Uterus (tissue), 2 donors: ENCODE measurements at regions not wholly inside any gene's neighbourhood (a gene's known extent, or its start where the extent isn't known, plus 50 kb on each side); places are given as distances from the start of the nearest gene placed in this dataset.

Experiments
- POLR2A ChIP-seq, 2 donors: fragments of 450-650 bp; IDR thresholded peaks; one replicate each; pipeline ENCODE4 v1.6.1; 2016; ENCODE audit warnings: antibody characterized with exemption in 2 of 2, mild to moderate bottlenecking in 1 of 2, moderate library complexity in 1 of 2
- TF ChIP-seq, protein P1 (sequence below), 4 experiments: fragments of 200-600 bp in 2 of 4; fragments of 450-650 bp in 2 of 4; sonication (generic) in 2 of 4; IDR thresholded peaks; one replicate each; pipeline ENCODE4 v1.5.1; 2016 to 2019; ENCODE audit warnings: antibody characterized with exemption in 4 of 4, mild to moderate bottlenecking in 2 of 4, moderate library complexity in 1 of 4

DNA sequence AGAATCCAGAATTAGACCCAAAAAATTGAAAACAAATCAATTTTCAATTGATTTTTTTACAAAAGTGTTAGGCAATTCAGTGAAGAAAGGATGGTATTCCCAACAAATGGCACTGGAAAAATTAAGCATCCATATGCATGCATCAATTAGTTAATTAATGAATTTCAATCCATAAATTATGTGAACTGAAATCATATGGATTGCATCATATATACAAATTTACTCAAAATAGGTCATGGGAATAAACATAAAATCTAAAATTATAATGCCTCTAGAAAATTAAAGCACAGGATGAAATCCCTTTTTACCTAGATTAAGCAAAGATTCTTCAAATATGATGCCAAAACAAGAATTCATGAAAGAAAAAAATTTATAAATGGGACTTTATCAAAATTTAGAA, 213.9 kb upstream of the KLHL29 start:
- TF ChIP-seq, protein P1, sequence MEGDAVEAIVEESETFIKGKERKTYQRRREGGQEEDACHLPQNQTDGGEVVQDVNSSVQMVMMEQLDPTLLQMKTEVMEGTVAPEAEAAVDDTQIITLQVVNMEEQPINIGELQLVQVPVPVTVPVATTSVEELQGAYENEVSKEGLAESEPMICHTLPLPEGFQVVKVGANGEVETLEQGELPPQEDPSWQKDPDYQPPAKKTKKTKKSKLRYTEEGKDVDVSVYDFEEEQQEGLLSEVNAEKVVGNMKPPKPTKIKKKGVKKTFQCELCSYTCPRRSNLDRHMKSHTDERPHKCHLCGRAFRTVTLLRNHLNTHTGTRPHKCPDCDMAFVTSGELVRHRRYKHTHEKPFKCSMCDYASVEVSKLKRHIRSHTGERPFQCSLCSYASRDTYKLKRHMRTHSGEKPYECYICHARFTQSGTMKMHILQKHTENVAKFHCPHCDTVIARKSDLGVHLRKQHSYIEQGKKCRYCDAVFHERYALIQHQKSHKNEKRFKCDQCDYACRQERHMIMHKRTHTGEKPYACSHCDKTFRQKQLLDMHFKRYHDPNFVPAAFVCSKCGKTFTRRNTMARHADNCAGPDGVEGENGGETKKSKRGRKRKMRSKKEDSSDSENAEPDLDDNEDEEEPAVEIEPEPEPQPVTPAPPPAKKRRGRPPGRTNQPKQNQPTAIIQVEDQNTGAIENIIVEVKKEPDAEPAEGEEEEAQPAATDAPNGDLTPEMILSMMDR (IDR thresholded peaks at IDR 0.05) = no peak
- TF ChIP-seq POLR2A (IDR thresholded peaks at IDR 0.05) = no peak
